HG03135 (cell line): ENCODE measurements at regions not wholly inside any gene's neighbourhood (a gene's known extent, or its start where the extent isn't known, plus 50 kb on each side); places are given as distances from the start of the nearest gene placed in this dataset.

Experiments used
- ATAC-seq: cut with Tn5 transposase; IDR thresholded peaks from one replicate; pipeline ENCODE4 v1.9.1; 2021; ENCODE audit warnings: mild to moderate bottlenecking, moderate library complexity; ENCODE audit not compliant: unreplicated experiment

DNA sequence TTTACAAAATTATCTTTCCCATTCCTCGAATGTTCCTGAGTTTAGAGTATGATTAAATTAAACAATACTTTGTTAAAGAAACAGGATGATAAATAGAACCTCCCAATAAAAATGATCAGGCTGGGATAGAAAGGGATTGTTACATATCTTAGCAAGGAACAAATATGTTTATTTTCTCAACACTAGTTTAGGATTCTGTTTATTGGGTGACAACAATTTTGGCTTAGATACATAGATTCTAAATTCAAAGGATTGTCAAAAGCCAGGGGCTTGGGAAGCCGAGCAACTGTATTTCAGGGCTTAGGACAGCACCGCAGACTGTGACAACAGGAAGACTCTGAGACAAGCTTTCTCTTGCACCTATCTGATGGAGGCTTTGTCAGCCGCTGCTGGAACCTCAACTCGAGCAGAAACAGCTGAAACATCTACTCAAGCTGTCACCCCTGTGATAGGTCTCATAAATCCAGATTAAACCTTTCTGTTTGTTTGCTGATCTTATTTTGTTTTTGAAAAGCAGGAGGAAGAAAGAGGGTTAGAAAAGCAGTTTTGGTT lies 562.8 kb upstream of the ZFHX3 start:
- ATAC-seq: no peak

GRCh38 chr16:73610160-73610559 lies 562.2 kb upstream of the ZFHX3 start:
- no peak for ATAC-seq

DNA sequence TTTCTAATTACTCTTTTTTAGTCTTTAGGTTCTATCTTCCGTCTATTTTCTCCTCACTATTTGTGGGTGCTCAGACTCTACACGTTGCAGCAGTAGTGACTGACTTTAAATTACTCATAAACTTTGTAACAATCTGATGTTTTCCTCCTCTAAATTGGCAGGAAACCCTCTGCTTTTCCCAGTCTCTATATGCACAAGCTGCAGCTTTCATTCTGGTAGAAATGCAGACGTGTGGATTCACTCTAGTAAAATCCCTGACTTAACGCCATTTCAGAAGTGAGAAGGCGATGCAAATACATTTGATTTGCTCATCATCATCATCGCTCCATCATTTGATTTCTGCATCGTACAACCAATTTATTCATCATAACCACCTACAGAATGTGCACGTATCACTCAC lies 561.0 kb upstream of the ZFHX3 start:
- ATAC-seq: no peak

- no peak for ATAC-seq
Observed at GRCh38 chr16:73605309-73605708, 557.4 kb upstream of the ZFHX3 start.

DNA sequence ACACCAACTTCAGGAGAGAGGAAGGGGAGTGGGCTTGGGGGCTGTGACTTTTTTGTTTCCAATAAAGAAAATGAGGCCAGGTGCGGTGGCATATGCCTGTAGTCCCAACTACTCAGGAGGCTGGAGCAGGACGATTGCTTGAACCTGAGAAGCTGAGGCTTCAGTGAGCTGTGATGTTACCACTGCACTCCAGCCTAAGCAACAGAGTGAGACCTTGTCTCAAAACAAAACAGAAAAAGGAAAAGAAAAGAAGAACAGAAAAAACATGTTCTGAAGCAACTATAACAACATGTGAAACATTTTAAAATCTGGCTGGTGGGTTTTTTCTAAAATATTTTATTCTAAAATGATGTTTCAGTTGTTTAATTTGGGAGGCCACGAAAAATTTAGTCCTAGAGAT lies 554.0 kb upstream of the ZFHX3 start:
- no peak for ATAC-seq

- no peak for ATAC-seq
Observed at GRCh38 chr16:73599870-73600269, 551.9 kb upstream of the ZFHX3 start.

DNA sequence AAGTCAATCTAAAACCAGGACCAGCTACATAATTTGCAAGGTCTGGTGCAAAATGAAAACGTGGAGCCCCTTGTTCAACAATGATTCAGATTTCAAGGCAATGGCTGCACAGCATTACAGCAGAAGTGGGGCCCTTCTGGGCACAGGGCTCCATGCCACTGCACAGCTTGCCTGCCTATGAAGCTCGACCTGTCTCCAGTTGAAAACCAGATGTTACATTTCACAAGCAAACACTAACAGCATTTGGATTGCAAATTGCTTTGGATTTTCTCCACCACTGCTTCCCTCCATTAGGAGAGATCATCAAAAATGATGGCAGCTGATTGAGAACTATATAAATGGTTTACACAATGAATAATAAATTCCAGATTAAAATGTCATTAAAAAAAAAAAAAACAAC lies 551.4 kb upstream of the ZFHX3 start:
- ATAC-seq: no peak

GRCh38 chr16:73584157-73584556 lies 536.2 kb upstream of the ZFHX3 start:
- no peak for ATAC-seq

- no peak for ATAC-seq
Observed at GRCh38 chr16:73572135-73572828, 524.4 kb upstream of the ZFHX3 start.

- no peak for ATAC-seq
Observed at GRCh38 chr16:73569266-73569980, 521.5 kb upstream of the ZFHX3 start.

DNA sequence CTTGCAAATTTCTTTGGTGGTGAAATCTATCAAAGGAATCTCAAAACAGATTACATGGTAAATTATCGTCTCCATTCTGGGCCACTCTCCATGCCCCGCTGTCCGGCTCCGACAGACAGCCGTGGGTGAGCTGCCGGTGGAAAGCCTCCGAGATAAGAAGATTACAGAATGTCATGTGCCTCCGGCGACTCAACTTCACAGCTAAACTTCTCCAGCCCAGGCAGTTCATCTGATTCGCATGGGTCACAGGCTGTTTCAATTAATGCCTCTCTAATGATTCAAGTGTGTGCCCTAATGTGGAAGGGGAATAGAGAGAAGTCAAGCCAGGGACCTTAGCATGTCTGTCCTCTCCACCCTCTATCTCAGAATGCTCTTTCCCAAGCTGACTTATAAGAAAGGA lies 520.8 kb upstream of the ZFHX3 start:
- no peak for ATAC-seq

- no peak for ATAC-seq
Observed at GRCh38 chr16:73565925-73566324, 518.0 kb upstream of the ZFHX3 start.

DNA sequence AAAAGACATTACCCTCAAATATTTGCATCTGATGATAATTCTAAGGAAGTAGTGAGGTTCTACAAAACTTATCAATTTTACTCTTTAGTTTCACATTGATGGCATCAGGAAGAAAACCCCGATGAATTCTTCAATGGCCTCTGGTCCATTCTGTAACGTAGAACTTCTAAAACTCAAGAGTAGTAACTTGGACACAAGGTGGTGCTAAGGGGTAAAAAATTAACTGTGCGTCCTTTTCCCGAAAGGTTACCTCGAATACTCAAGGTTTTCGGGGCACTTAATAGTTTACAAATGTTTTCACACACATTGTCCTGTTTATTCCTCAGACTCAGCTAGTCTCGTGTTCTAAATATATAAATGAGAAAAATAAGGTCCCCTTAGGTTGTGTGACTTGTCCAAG lies 517.3 kb upstream of the ZFHX3 start:
- ATAC-seq: no peak

- no peak for ATAC-seq
Observed at GRCh38 chr16:73563709-73564108, 515.8 kb upstream of the ZFHX3 start.

DNA sequence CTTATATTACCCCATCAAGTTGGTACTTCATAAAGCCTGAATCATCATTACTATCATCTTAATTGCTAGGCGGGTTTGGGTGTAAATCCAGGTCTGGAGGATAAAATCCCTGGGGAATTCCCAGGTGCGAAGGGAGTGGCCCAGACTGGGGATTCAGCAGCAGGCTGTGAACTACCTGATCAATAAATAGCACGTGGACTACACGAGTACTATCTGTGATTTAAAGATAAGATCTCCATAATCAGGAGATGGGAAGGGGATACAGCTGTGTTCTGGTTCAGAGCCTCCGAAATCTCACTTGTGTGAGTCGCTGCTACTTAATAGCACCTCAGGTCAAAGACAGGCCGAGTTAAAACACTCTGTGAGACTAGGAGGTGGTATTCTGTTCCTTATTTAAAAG lies 512.6 kb upstream of the ZFHX3 start:
- no peak for ATAC-seq

DNA sequence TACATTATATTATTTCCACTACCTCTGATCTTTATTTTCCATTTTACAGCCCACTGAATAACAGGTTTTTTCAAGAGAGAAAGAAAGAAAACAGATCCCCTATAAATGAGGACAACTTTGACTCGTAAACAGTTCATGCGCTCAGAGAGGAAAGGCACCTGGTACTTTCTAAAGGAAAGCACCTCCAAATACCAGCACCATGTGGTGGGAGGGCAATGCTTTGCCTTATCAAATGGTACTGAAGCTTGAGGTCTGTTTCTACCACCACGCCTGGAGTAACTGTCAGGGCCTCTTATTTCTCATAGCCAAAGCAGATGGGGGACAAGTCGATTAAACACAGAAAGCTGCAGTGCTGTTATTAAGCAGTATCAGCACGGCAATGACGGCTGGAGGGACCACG lies 510.3 kb upstream of the ZFHX3 start:
- no peak for ATAC-seq

DNA sequence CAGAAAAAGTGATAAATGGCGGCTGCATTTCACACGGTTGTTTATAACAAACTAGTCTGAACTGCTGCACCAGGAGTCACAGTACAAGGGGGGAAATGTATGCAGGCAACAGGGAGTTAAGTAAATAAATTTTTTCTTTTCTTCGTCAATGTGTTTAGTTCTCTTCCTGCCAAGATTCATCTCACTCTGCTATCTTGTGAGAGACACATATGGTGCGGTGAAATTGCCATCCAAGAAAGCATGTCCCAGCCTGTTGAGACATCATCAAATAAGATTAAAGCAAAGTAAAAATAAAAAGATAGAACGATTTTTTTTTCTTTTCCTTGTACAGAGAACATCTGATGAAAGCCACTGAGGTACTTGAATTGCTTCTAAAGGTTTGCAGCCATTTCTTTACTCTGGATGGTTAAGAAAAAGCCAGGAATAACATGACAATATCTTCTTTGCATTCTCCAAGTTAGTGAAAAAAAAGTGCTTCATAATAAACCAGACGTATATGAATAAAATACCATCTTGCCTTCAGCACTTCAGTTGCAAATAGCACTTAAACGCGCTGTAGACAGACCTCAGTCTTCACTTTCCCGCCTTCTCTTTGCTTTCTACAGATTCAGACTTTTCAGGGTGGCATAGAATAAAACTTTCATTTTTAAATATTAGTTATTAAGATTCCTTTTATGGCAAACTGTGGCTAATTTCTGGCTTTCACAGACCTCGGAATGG lies 506.2 kb upstream of the ZFHX3 start:
- ATAC-seq: no peak

- no peak for ATAC-seq
Observed at GRCh38 chr16:73549984-73550631, 502.2 kb upstream of the ZFHX3 start.

DNA sequence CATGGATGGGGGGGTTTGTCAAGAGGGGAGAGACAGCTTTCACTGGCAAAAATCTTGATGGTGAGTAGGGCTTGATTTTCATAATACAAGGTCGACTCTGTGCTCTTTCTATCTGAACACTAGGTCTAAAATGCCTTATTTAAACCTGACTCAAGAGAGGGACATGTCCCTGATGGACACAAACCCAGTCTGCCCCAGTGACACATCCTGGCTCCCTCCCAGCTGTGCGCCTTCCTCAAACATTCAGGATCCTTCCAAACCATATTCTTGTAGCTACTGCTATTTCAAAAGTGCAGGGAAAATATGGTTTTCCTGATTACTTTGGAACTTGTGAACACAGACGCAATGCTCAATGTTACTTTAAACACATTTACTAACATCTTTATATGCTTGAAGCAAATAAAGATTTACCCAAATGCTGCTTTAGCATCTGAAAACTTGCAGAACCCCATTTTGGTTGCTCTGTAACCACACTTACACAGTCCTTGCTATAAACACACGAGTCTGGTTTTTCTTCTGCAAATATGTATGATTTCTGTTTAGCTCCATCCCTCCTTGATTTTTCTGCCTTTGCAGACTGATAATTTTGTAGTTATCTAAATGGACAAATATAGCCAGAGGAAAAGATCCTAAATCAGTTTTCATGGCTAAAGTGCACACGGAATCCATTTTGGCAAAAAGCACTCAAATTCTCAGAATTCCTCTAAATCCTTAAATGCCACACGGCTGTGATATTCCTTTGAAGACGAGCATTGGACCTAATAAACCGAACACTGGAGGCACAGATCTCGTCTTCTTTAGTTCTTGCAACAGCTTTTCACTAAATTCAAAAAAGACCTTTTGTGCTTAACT lies 499.9 kb upstream of the ZFHX3 start:
- ATAC-seq: no peak

- ATAC-seq: no peak
Observed at GRCh38 chr16:73546341-73546845, 498.5 kb upstream of the ZFHX3 start.
